Spleen (tissue), 11 donors: ENCODE measurements at regions not wholly inside any gene's neighbourhood (a gene's known extent, or its start where the extent isn't known, plus 50 kb on each side); places are given as distances from the start of the nearest gene placed in this dataset.
A peak's percentile ranks its signal among the peaks of the same experiment; 100 is the strongest.

Source experiments
- DNase-seq: peaks from one replicate; pipeline ENCODE4 v3.0.0-alpha.2; 2020
- H3K27ac ChIP-seq, 8 donors: fragments of 200-600 bp; sonication (generic) in 7 of 8; 1 replicate in 4 of 8; 2 replicates in 4 of 8; pipeline versions ENCODE4 v1.5.0 to v1.8.0; 2016 to 2021; ENCODE audit warnings: inconsistent platforms in 4 of 8, mild to moderate bottlenecking in 4 of 8, moderate library complexity in 1 of 8
- H3K27me3 ChIP-seq, 7 donors: fragments of 200-600 bp; sonication (generic) in 6 of 7; replicated peaks in 1 of 7; 1 replicate in 4 of 7; 2 replicates in 3 of 7; pipeline versions ENCODE4 v1.5.0 to v1.8.0; 2016 to 2021; ENCODE audit warnings: inconsistent platforms in 3 of 7, mild to moderate bottlenecking in 1 of 7
- H3K36me3 ChIP-seq, 6 donors: fragments of 200-600 bp; sonication (generic) in 5 of 6; 1 replicate in 4 of 6; 2 replicates in 2 of 6; pipeline versions ENCODE4 v1.5.0 to v1.8.0; 2016 to 2021; ENCODE audit warnings: inconsistent platforms in 2 of 6
- H3K4me1 ChIP-seq, 6 donors: fragments of 200-600 bp; sonication (generic) in 5 of 6; 1 replicate in 3 of 6; 2 replicates in 3 of 6; pipeline versions ENCODE4 v1.5.0 to v1.8.0; 2016 to 2021; ENCODE audit warnings: inconsistent platforms in 3 of 6
- H3K4me3 ChIP-seq, 8 donors: fragments of 200-600 bp; sonication (generic) in 7 of 8; 1 replicate in 4 of 8; 2 replicates in 4 of 8; pipeline versions ENCODE4 v1.5.0 to v1.8.0; 2016 to 2021; ENCODE audit warnings: inconsistent platforms in 4 of 8, mild to moderate bottlenecking in 4 of 8, moderate library complexity in 2 of 8
- H3K9me3 ChIP-seq, 8 donors: fragments of 200-600 bp; sonication (generic) in 7 of 8; 1 replicate in 4 of 8; 2 replicates in 4 of 8; pipeline versions ENCODE4 v1.5.0 to v1.8.0; 2016 to 2021; ENCODE audit warnings: inconsistent platforms in 4 of 8
- CTCF ChIP-seq, 11 experiments: fragments of 200-600 bp in 7 of 11; fragments of 450-650 bp in 4 of 11; sonication (generic) in 4 of 11; IDR thresholded peaks in 8 of 11; conservative IDR thresholded peaks in 3 of 11; 1 replicate in 7 of 11; 2 replicates in 4 of 11; pipeline versions ENCODE4 v1.4.0 to v1.8.0; 2016 to 2021; ENCODE audit warnings: antibody characterized with exemption in 11 of 11, inconsistent platforms in 4 of 11, mild to moderate bottlenecking in 1 of 11
- POLR2A ChIP-seq, 3 donors: fragments of 450-650 bp; IDR thresholded peaks; one replicate each; pipeline ENCODE4 v1.5.1; 2017; ENCODE audit warnings: antibody characterized with exemption in 3 of 3, mild to moderate bottlenecking in 1 of 3
- POLR2AphosphoS5 ChIP-seq, 3 donors: sonication (generic); formaldehyde crosslinking; IDR thresholded peaks; one replicate each; pipeline ENCODE4 v1.5.1; 2017; ENCODE audit warnings: antibody characterized with exemption in 3 of 3
- WGBS, 5 donors: extraction: QIAGEN DNeasy Blood & Tissue Kit in 3 of 5; methylation state at CpG; one replicate each; pipeline versions ENCODE4 v1.1.5 to v1.1.7; 2013 to 2018; 5-methylcytosine and 5-hydroxymethylcytosine counted together
- intact Hi-C: fragments of 100-400 bp; cut with DNase I; formaldehyde crosslinking; loops from one replicate; pipeline ENCODE4 v1.15.0; 2023; ENCODE audit warnings: low total_unique reads
- donor health status: healthy with polysubstance abuse.
- donor health status: DM: no; HTN: no; CAD: no; lungs with moderate emphysema.
- donor health status: DM: no; HTN: no; CAD: no.
- donor health status: Bipolar disorder and iron deficiency.
- donor health status: healthy.
- donor health status: DM: no; HTN: no; CAD: no.
- donor health status: DM: yes; HTN: yes; CAD: no.

GRCh38 chr15:94580211-94580885 is 349.0 kb downstream of the MCTP2 start:
- DNase-seq = no peak
- no peak for TF ChIP-seq POLR2AphosphoS5 (IDR thresholded peaks at IDR 0.05)
- TF ChIP-seq POLR2A (IDR thresholded peaks at IDR 0.05) = no peak
- no peak for TF ChIP-seq CTCF (IDR thresholded peaks at IDR 0.05 in 8 of 11, conservative IDR thresholded peaks at IDR 0.05 in 3 of 11)
- H3K36me3 ChIP-seq = no peaks in the 10 kb centered on the region
- H3K4me1 ChIP-seq = peaks cover 0 to 45% (median 35%) of the 10 kb centered on the region in 6 donors
- intact Hi-C loops = no loop called here
- no peaks in the 10 kb centered on the region for H3K9me3 ChIP-seq
- 68 to 73% (median 69%) methylated on average over 12 of the region's 12 CpGs for WGBS, 5 donors
- peaks cover 0 to 71% (median 0%) of the 10 kb centered on the region in 7 donors for H3K27me3 ChIP-seq
- H3K4me3 ChIP-seq = no peak overlapping the region
- H3K27ac ChIP-seq = no peak overlapping the region

- Histone ChIP-seq H3K27me3 (peaks cover 0 to 91% (median 6%) of the 10 kb centered on the region in 7 donors), H3K4me1 (peaks cover 0 to 50% (median 35%) of the 10 kb centered on the region in 6 donors), H3K9me3 (no peaks in the 10 kb centered on the region), H3K27ac (peak overlapping the region in 1 of 8 donors; percentile 79), H3K36me3 (no peaks in the 10 kb centered on the region), H3K4me3 (no peak overlapping the region)
- intact Hi-C loops = no loop called here
- TF ChIP-seq POLR2AphosphoS5 (IDR thresholded peaks at IDR 0.05) = peak in 1 of 3 donors; percentile 18
- TF ChIP-seq POLR2A (IDR thresholded peaks at IDR 0.05) = no peak
- TF ChIP-seq CTCF (IDR thresholded peaks at IDR 0.05 in 8 of 11, conservative IDR thresholded peaks at IDR 0.05 in 3 of 11) = peak in 8 of 11 experiments; percentile 14 to 66 (median 50)
- DNase-seq = no peak
- WGBS, 5 donors = 15 to 30% (median 19%) methylated on average over 3 of the region's 3 CpGs
These were observed 351.0 kb downstream of the MCTP2 start for GRCh38 chr15:94582368-94582767.

- 4 to 16% (median 10%) methylated on average over 11 of the region's 11 CpGs for WGBS, 5 donors
- Histone ChIP-seq H3K27me3 (peaks cover 0 to 94% (median 6%) of the 10 kb centered on the region in 7 donors), H3K4me3 (peak overlapping the region in 2 of 8 donors; percentile 5 to 32), H3K27ac (peak overlapping the region in 7 of 8 donors; percentile 52 to 79 (median 67)), H3K4me1 (peaks cover 0 to 50% (median 34%) of the 10 kb centered on the region in 6 donors), H3K36me3 (no peaks in the 10 kb centered on the region), H3K9me3 (no peaks in the 10 kb centered on the region)
- no peak for DNase-seq
- TF ChIP-seq CTCF (IDR thresholded peaks at IDR 0.05 in 8 of 11, conservative IDR thresholded peaks at IDR 0.05 in 3 of 11) = no peak
- TF ChIP-seq POLR2A (IDR thresholded peaks at IDR 0.05) = no peak
- peak in 1 of 3 donors; percentile 54 for TF ChIP-seq POLR2AphosphoS5 (IDR thresholded peaks at IDR 0.05)
- intact Hi-C loops = no loop called here
These were observed 353.5 kb downstream of the MCTP2 start for GRCh38 chr15:94584833-94585244.

- Histone ChIP-seq H3K27me3 (peaks cover 0 to 90% (median 6%) of the 10 kb centered on the region in 7 donors), H3K4me3 (no peak overlapping the region), H3K4me1 (peaks cover 0 to 45% (median 29%) of the 10 kb centered on the region in 6 donors), H3K36me3 (no peaks in the 10 kb centered on the region), H3K27ac (peak overlapping the region in 7 of 8 donors; percentile 52 to 79 (median 67)), H3K9me3 (no peaks in the 10 kb centered on the region)
- WGBS, 5 donors = 48 to 59% (median 55%) methylated on average over 3 of the region's 3 CpGs
- intact Hi-C loops = no loop called here
- TF ChIP-seq POLR2AphosphoS5 (IDR thresholded peaks at IDR 0.05) = no peak
- no peak for TF ChIP-seq CTCF (IDR thresholded peaks at IDR 0.05 in 8 of 11, conservative IDR thresholded peaks at IDR 0.05 in 3 of 11)
- TF ChIP-seq POLR2A (IDR thresholded peaks at IDR 0.05) = no peak
- no peak for DNase-seq
These were observed 354.7 kb downstream of the MCTP2 start for GRCh38 chr15:94586099-94586498.
